CD4-positive, CD25-positive, alpha-beta regulatory T cell (primary cell): ENCODE measurements at regions not wholly inside any gene's neighbourhood (a gene's known extent, or its start where the extent isn't known, plus 50 kb on each side); places are given as distances from the start of the nearest gene placed in this dataset.

Source experiments
- ATAC-seq, 2 donors: fragments of 150-1000 bp; cut with Tn5 transposase; one replicate each; pipeline ENCODE4 v1.10.0; 2021; ENCODE audit warnings: low read depth in 2 of 2, moderate number of reproducible peaks in 2 of 2, moderate library complexity in 1 of 2
- DNase-seq, 3 donors: peaks; one replicate each; pipeline versions ENCODE4 v3.0.0 to v3.0.0-alpha.2; 2012 to 2022; ENCODE audit warnings: mixed read lengths in 1 of 3
- H3K27ac ChIP-seq: one replicate; pipeline ENCODE4 v1.7.0; 2013; ENCODE audit warnings: mild to moderate bottlenecking, low read length; ENCODE audit not compliant: insufficient read depth, poor library complexity, severe bottlenecking
- H3K27me3 ChIP-seq: one replicate; pipeline ENCODE4 v1.7.0; 2013; ENCODE audit warnings: low read length; ENCODE audit not compliant: control insufficient read depth, insufficient read depth
- H3K36me3 ChIP-seq: one replicate; pipeline ENCODE4 v1.7.0; 2013; ENCODE audit warnings: mild to moderate bottlenecking, low read length, moderate library complexity; ENCODE audit not compliant: control insufficient read depth, insufficient read depth
- H3K4me1 ChIP-seq: 2 replicates; pipeline ENCODE4 v1.7.0; 2013; ENCODE audit warnings: mild to moderate bottlenecking, low read length; ENCODE audit not compliant: insufficient read depth, control insufficient read depth, poor library complexity, severe bottlenecking
- H3K4me3 ChIP-seq: one replicate; pipeline ENCODE4 v1.7.0; 2013; ENCODE audit warnings: low read depth, mild to moderate bottlenecking, low read length, moderate library complexity
- H3K9me3 ChIP-seq, 2 experiments: 1 replicate in 1 of 2; 2 replicates in 1 of 2; pipeline ENCODE4 v1.7.0; 2013; ENCODE audit warnings: low read length in 2 of 2, mild to moderate bottlenecking in 1 of 2, moderate library complexity in 1 of 2; ENCODE audit not compliant: control insufficient read depth in 2 of 2
- H3K27ac Mint-ChIP-seq, 3 donors: one replicate each; pipeline ENCODE4 v1.8.0; 2020 to 2022; ENCODE audit warnings: mild to moderate bottlenecking in 3 of 3, mixed read lengths in 3 of 3, moderate library complexity in 2 of 3
- H3K27me3 Mint-ChIP-seq: one replicate; pipeline ENCODE4 v1.8.0; 2022; ENCODE audit warnings: mild to moderate bottlenecking, mixed read lengths
- H3K36me3 Mint-ChIP-seq: one replicate; pipeline ENCODE4 v1.8.0; 2020; ENCODE audit warnings: mixed read lengths
- H3K4me1 Mint-ChIP-seq, 4 donors: one replicate each; pipeline ENCODE4 v1.8.0; 2020 to 2022; ENCODE audit warnings: mixed read lengths in 4 of 4, mild to moderate bottlenecking in 1 of 4
- H3K4me3 Mint-ChIP-seq, 4 donors: one replicate each; pipeline ENCODE4 v1.8.0; 2020 to 2022; ENCODE audit warnings: mild to moderate bottlenecking in 4 of 4, mixed read lengths in 4 of 4, moderate library complexity in 3 of 4
- H3K9me3 Mint-ChIP-seq, 7 donors: one replicate each; pipeline ENCODE4 v1.8.0; 2020 to 2022; ENCODE audit warnings: mixed read lengths in 7 of 7, mild to moderate bottlenecking in 3 of 7, moderate library complexity in 2 of 7

- ATAC-seq (no peak), DNase-seq (no peak)
- peaks cover 0 to 12% (median 0%) of the 10 kb centered on the region in 7 donors for H3K9me3 Mint-ChIP-seq
- no peaks in the 10 kb centered on the region for H3K9me3 ChIP-seq
- H3K27ac ChIP-seq: no peak overlapping the region
- no peak overlapping the region for H3K4me3 Mint-ChIP-seq
- no peaks in the 10 kb centered on the region for H3K4me1 Mint-ChIP-seq
- peaks cover 5% of the 10 kb centered on the region for H3K27me3 Mint-ChIP-seq
- H3K27me3 ChIP-seq: no peaks in the 10 kb centered on the region
- H3K4me3 ChIP-seq: no peak overlapping the region
- H3K4me1 ChIP-seq: no peaks in the 10 kb centered on the region
- H3K36me3 ChIP-seq: no peaks in the 10 kb centered on the region
- H3K27ac Mint-ChIP-seq: no peak overlapping the region
- no peaks in the 10 kb centered on the region for H3K36me3 Mint-ChIP-seq
Measured at GRCh38 chr22:27627444-27627833, 174.1 kb downstream of the MN1 start.

DNA sequence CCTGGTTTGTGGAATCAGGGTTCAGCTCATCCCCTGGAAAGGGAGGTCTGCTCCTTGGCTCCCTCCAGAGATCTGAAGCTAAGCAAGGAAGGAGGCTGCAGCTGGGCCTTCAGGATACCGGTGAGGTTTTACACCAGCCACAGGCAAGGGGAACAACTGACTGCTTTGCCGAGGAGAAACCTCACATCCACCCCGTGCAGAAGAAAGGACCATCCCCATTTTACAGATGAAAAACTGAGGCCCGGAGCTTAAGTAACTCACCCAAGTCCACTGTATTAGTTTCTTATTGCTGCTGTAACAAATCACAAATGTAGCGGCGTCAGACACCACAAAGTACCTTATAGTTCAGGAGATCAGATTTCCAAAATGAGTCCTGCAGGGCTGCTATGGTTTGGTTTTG is 173.7 kb downstream of the MN1 start:
- Histone ChIP-seq H3K36me3 (no peaks in the 10 kb centered on the region), H3K4me1 (no peaks in the 10 kb centered on the region), H3K4me3 (no peak overlapping the region), H3K27me3 (no peaks in the 10 kb centered on the region), H3K9me3 (no peaks in the 10 kb centered on the region), H3K27ac (no peak overlapping the region)
- Mint-ChIP-seq H3K4me3 (no peak overlapping the region), H3K36me3 (no peaks in the 10 kb centered on the region), H3K27ac (no peak overlapping the region), H3K4me1 (no peaks in the 10 kb centered on the region), H3K9me3 (peaks cover 0 to 12% (median 0%) of the 10 kb centered on the region in 7 donors), H3K27me3 (peaks cover 5% of the 10 kb centered on the region)
- ATAC-seq (no peak), DNase-seq (no peak)

GRCh38 chr22:27628341-27628740 is 173.2 kb downstream of the MN1 start:
- Mint-ChIP-seq H3K27ac (no peak overlapping the region), H3K36me3 (no peaks in the 10 kb centered on the region), H3K4me1 (no peaks in the 10 kb centered on the region), H3K9me3 (peaks cover 0 to 12% (median 0%) of the 10 kb centered on the region in 7 donors), H3K4me3 (no peak overlapping the region), H3K27me3 (peaks cover 5% of the 10 kb centered on the region)
- Histone ChIP-seq H3K27ac (no peak overlapping the region), H3K4me1 (no peaks in the 10 kb centered on the region), H3K9me3 (no peaks in the 10 kb centered on the region), H3K27me3 (no peaks in the 10 kb centered on the region), H3K36me3 (no peaks in the 10 kb centered on the region), H3K4me3 (no peak overlapping the region)
- ATAC-seq (no peak), DNase-seq (no peak)

- H3K4me1 Mint-ChIP-seq: no peaks in the 10 kb centered on the region
- Histone ChIP-seq H3K36me3 (no peaks in the 10 kb centered on the region), H3K27me3 (no peaks in the 10 kb centered on the region), H3K4me3 (no peak overlapping the region), H3K9me3 (no peaks in the 10 kb centered on the region), H3K4me1 (no peaks in the 10 kb centered on the region), H3K27ac (no peak overlapping the region)
- no peak overlapping the region for H3K4me3 Mint-ChIP-seq
- H3K27me3 Mint-ChIP-seq: peaks cover 5% of the 10 kb centered on the region
- H3K9me3 Mint-ChIP-seq: peaks cover 0 to 12% (median 0%) of the 10 kb centered on the region in 7 donors
- no peaks in the 10 kb centered on the region for H3K36me3 Mint-ChIP-seq
- ATAC-seq: no peak
- H3K27ac Mint-ChIP-seq: no peak overlapping the region
- DNase-seq: no peak
Measured at GRCh38 chr22:27628891-27629631, 172.5 kb downstream of the MN1 start.

DNA sequence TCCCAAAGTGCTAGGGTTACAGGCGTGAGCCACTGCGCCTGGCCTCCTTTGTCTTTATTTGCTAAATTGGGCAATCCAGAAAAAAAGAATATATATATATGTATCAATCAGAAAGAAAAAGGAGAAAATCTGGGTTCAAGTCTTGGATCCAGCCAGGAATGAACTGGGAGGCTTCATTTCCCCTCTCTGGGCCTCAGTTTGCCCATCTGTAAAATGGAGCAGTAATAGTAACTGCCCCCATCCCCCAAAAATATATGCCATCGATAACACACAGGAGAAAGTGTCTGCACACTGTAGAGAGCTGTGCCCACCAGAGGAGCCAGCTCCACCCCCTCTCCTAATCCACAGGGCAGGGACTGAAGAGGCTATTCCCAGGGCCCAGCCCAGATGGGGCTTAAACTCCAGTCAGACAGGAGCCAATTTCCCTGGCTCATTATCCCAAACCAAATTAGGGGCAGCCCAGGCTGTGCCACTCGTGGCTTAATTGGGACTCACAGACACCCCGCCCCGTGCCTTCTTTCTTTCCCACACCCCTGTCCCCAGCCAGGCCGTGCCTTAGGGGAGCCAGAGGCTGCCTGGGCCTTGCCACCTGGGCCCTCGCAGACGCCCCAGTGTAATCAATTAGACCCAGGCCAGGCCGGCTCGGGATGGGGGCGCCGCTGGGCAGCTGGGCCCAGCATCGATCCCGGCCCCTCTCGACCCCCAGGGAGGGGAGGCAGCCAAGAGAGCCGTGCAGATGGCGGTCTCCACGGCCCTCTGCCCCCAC is 171.5 kb downstream of the MN1 start:
- no peaks in the 10 kb centered on the region for H3K36me3 ChIP-seq
- H3K4me3 Mint-ChIP-seq: no peak overlapping the region
- H3K4me1 ChIP-seq: no peaks in the 10 kb centered on the region
- peaks cover 0 to 12% (median 0%) of the 10 kb centered on the region in 7 donors for H3K9me3 Mint-ChIP-seq
- no peak for ATAC-seq
- H3K27me3 Mint-ChIP-seq: peaks cover 5% of the 10 kb centered on the region
- H3K27me3 ChIP-seq: no peaks in the 10 kb centered on the region
- no peak overlapping the region for H3K27ac Mint-ChIP-seq
- H3K4me1 Mint-ChIP-seq: no peaks in the 10 kb centered on the region
- no peak overlapping the region for H3K27ac ChIP-seq
- no peak for DNase-seq
- no peak overlapping the region for H3K4me3 ChIP-seq
- no peaks in the 10 kb centered on the region for H3K9me3 ChIP-seq
- H3K36me3 Mint-ChIP-seq: no peaks in the 10 kb centered on the region

DNA sequence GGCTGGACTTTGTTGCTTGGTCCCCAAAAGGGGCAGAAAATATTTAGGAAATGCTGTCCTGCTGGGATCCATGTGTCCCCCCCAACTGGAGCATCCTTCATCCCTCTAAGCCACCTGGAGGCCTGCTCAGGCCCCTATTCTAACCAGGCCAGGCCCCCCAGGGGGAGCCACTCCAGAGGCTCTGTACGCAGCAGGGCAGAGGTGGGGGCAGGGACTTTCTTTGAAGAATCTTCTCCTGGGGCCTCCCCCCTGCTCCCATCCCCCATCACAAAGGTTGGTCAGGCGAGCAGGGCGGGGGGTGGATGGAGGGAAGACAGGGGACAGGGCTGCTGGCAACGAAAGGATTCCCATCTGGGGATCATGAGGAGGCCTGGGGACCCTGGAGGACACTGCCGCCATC is 170.8 kb downstream of the MN1 start:
- no peak overlapping the region for H3K4me3 Mint-ChIP-seq
- H3K9me3 ChIP-seq: no peaks in the 10 kb centered on the region
- no peak for ATAC-seq
- peaks cover 0 to 12% (median 0%) of the 10 kb centered on the region in 7 donors for H3K9me3 Mint-ChIP-seq
- no peaks in the 10 kb centered on the region for H3K36me3 ChIP-seq
- no peaks in the 10 kb centered on the region for H3K4me1 ChIP-seq
- no peaks in the 10 kb centered on the region for H3K4me1 Mint-ChIP-seq
- H3K27me3 Mint-ChIP-seq: peaks cover 5% of the 10 kb centered on the region
- H3K27ac Mint-ChIP-seq: no peak overlapping the region
- H3K36me3 Mint-ChIP-seq: no peaks in the 10 kb centered on the region
- no peaks in the 10 kb centered on the region for H3K27me3 ChIP-seq
- no peak overlapping the region for H3K4me3 ChIP-seq
- no peak overlapping the region for H3K27ac ChIP-seq
- no peak for DNase-seq

GRCh38 chr22:27631641-27632040 is 169.9 kb downstream of the MN1 start:
- no peak for DNase-seq
- Histone ChIP-seq H3K36me3 (no peaks in the 10 kb centered on the region), H3K9me3 (no peaks in the 10 kb centered on the region), H3K4me3 (no peak overlapping the region), H3K4me1 (no peaks in the 10 kb centered on the region), H3K27ac (no peak overlapping the region), H3K27me3 (no peaks in the 10 kb centered on the region)
- H3K4me1 Mint-ChIP-seq: no peaks in the 10 kb centered on the region
- H3K27me3 Mint-ChIP-seq: peaks cover 5% of the 10 kb centered on the region
- no peak for ATAC-seq
- H3K9me3 Mint-ChIP-seq: peaks cover 0 to 12% (median 0%) of the 10 kb centered on the region in 7 donors
- H3K4me3 Mint-ChIP-seq: no peak overlapping the region
- no peaks in the 10 kb centered on the region for H3K36me3 Mint-ChIP-seq
- no peak overlapping the region for H3K27ac Mint-ChIP-seq
